Activated naive CD4-positive, alpha-beta T cell treated with anti-CD3 and anti-CD28 coated beads for 36 hours (primary cell): ENCODE measurements at regions not wholly inside any gene's neighbourhood (a gene's known extent, or its start where the extent isn't known, plus 50 kb on each side); places are given as distances from the start of the nearest gene placed in this dataset.
"Not testable (repeated sequence)": the region's sequence is repeated elsewhere in the genome, so short reads cannot be mapped to it uniquely, and the experiment has no call there.

Experiments
- CTCF ChIA-PET: fragments of 350-600 bp; sonication (Branson Sonifier 250); formaldehyde crosslinking; loops from one replicate; lab custom pipeline; 2021; ENCODE audit warnings: antibody characterized with exemption; lab: Charles Lee
- DNase-seq: peaks from one replicate; pipeline ENCODE4 v3.0.0-alpha.2; 2020
- H3K27ac Mint-ChIP-seq: one replicate; pipeline ENCODE4 v1.8.0; 2021; ENCODE audit warnings: mild to moderate bottlenecking, mixed read lengths
- H3K27me3 Mint-ChIP-seq: one replicate; pipeline ENCODE4 v1.8.0; 2021; ENCODE audit warnings: low read depth, mixed read lengths
- H3K36me3 Mint-ChIP-seq: one replicate; pipeline ENCODE4 v1.8.0; 2021; ENCODE audit warnings: low read depth, mixed read lengths
- H3K4me1 Mint-ChIP-seq: one replicate; pipeline ENCODE4 v1.8.0; 2021; ENCODE audit warnings: low read depth, mixed read lengths
- H3K4me3 Mint-ChIP-seq: one replicate; pipeline ENCODE4 v1.8.0; 2021; ENCODE audit warnings: mild to moderate bottlenecking, moderate library complexity, mixed read lengths
- H3K9me3 Mint-ChIP-seq: one replicate; pipeline ENCODE4 v1.8.0; 2021; ENCODE audit warnings: mixed read lengths
- intact Hi-C: fragments of 100-400 bp; cut with micrococcal nuclease; formaldehyde crosslinking; loops from one replicate; pipeline ENCODE4 v1.15.1; 2023

- CTCF ChIA-PET, result no interaction called here
- Mint-ChIP-seq H3K4me1 (no peaks in the 10 kb centered on the region), H3K27me3 (no peaks in the 10 kb centered on the region), H3K27ac (no peak overlapping the region), H3K9me3 (no peaks in the 10 kb centered on the region), H3K4me3 (no peak overlapping the region), H3K36me3 (no peaks in the 10 kb centered on the region)
- intact Hi-C loops, result no loop called here
- DNase-seq, result no peak
Observed at GRCh38 chr16:54985156-54985555, 54.5 kb downstream of the IRX5 start.

- DNase-seq, result no peak
- H3K4me3 Mint-ChIP-seq, result no peak overlapping the region
- intact Hi-C loops, result no loop called here
- CTCF ChIA-PET, result no interaction called here
- no peaks in the 10 kb centered on the region for H3K27me3 Mint-ChIP-seq
- no peak overlapping the region for H3K27ac Mint-ChIP-seq
- H3K36me3 Mint-ChIP-seq, result no peaks in the 10 kb centered on the region
- no peaks in the 10 kb centered on the region for H3K9me3 Mint-ChIP-seq
- no peaks in the 10 kb centered on the region for H3K4me1 Mint-ChIP-seq
Observed at GRCh38 chr16:54985668-54986067, 55.0 kb downstream of the IRX5 start.

- CTCF ChIA-PET, result no interaction called here
- Mint-ChIP-seq H3K4me1 (no peaks in the 10 kb centered on the region), H3K27me3 (no peaks in the 10 kb centered on the region), H3K27ac (no peak overlapping the region), H3K4me3 (no peak overlapping the region), H3K9me3 (no peaks in the 10 kb centered on the region), H3K36me3 (no peaks in the 10 kb centered on the region)
- intact Hi-C loops, result no loop called here
- no peak for DNase-seq
Observed at GRCh38 chr16:54986409-54986808, 55.7 kb downstream of the IRX5 start.

- no peaks in the 10 kb centered on the region for H3K4me1 Mint-ChIP-seq
- intact Hi-C loops, result no loop called here
Observed at GRCh38 chr16:54987081-54987480, 56.4 kb downstream of the IRX5 start.

GRCh38 chr16:54991525-54991924, 60.9 kb downstream of the IRX5 start:
- intact Hi-C loops, result no loop called here
- peaks cover 6% of the 10 kb centered on the region for H3K27me3 Mint-ChIP-seq
- H3K36me3 Mint-ChIP-seq, result no peaks in the 10 kb centered on the region
- H3K27ac Mint-ChIP-seq, result no peak overlapping the region
- no peaks in the 10 kb centered on the region for H3K9me3 Mint-ChIP-seq
- no peak for DNase-seq
- no peaks in the 10 kb centered on the region for H3K4me1 Mint-ChIP-seq
- CTCF ChIA-PET, result no interaction called here
- H3K4me3 Mint-ChIP-seq, result no peak overlapping the region

More at GRCh38 chr16:54987081-54987480, 56.4 kb downstream of the IRX5 start:
- Mint-ChIP-seq H3K4me3 (no peak overlapping the region), H3K27me3 (no peaks in the 10 kb centered on the region), H3K27ac (no peak overlapping the region), H3K9me3 (no peaks in the 10 kb centered on the region), H3K36me3 (no peaks in the 10 kb centered on the region)
- no peak for DNase-seq
- CTCF ChIA-PET, result no interaction called here

- intact Hi-C loops, H3K27ac Mint-ChIP-seq, H3K4me1 Mint-ChIP-seq, H3K4me3 Mint-ChIP-seq, H3K9me3 Mint-ChIP-seq, CTCF ChIA-PET, DNase-seq, H3K27me3 Mint-ChIP-seq, H3K36me3 Mint-ChIP-seq: not testable (repeated sequence)
Observed at GRCh38 chr16:54991946-54992345, 61.3 kb downstream of the IRX5 start.

- intact Hi-C loops, result no loop called here
- Mint-ChIP-seq H3K9me3 (no peaks in the 10 kb centered on the region), H3K4me3 (no peak overlapping the region), H3K27ac (no peak overlapping the region), H3K36me3 (no peaks in the 10 kb centered on the region), H3K4me1 (no peaks in the 10 kb centered on the region), H3K27me3 (peaks cover 9% of the 10 kb centered on the region)
- CTCF ChIA-PET, result no interaction called here
- DNase-seq, result no peak
Observed at GRCh38 chr16:54993106-54993895, 62.6 kb downstream of the IRX5 start.

- Mint-ChIP-seq H3K27me3 (peaks cover 16% of the 10 kb centered on the region), H3K4me1 (no peaks in the 10 kb centered on the region), H3K36me3 (no peaks in the 10 kb centered on the region), H3K9me3 (no peaks in the 10 kb centered on the region), H3K27ac (no peak overlapping the region), H3K4me3 (no peak overlapping the region)
- DNase-seq, result no peak
- intact Hi-C loops, result no loop called here
- CTCF ChIA-PET, result no interaction called here
Observed at GRCh38 chr16:54996186-54996585, 65.5 kb downstream of the IRX5 start.

GRCh38 chr16:54998834-54999233, 68.2 kb downstream of the IRX5 start:
- Mint-ChIP-seq H3K27ac (no peak overlapping the region), H3K27me3 (peaks cover 18% of the 10 kb centered on the region), H3K9me3 (no peaks in the 10 kb centered on the region), H3K4me3 (no peak overlapping the region), H3K4me1 (no peaks in the 10 kb centered on the region), H3K36me3 (no peaks in the 10 kb centered on the region)
- no peak for DNase-seq
- CTCF ChIA-PET, result no interaction called here
- intact Hi-C loops, result no loop called here

- no peak for DNase-seq
Observed at GRCh38 chr16:54999481-54999880, 68.8 kb downstream of the IRX5 start.

GRCh38 chr16:55000595-55000994, 69.9 kb downstream of the IRX5 start:
- intact Hi-C loops, result no loop called here
- Mint-ChIP-seq H3K27me3 (peaks cover 18% of the 10 kb centered on the region), H3K36me3 (no peaks in the 10 kb centered on the region), H3K27ac (no peak overlapping the region), H3K4me3 (no peak overlapping the region), H3K9me3 (no peaks in the 10 kb centered on the region), H3K4me1 (no peaks in the 10 kb centered on the region)
- no peak for DNase-seq
- CTCF ChIA-PET, result no interaction called here

More at GRCh38 chr16:54999481-54999880, 68.8 kb downstream of the IRX5 start:
- no peak overlapping the region for H3K27ac Mint-ChIP-seq
- H3K4me3 Mint-ChIP-seq, result no peak overlapping the region
- H3K27me3 Mint-ChIP-seq, result peaks cover 18% of the 10 kb centered on the region
- intact Hi-C loops, result no loop called here
- H3K4me1 Mint-ChIP-seq, result no peaks in the 10 kb centered on the region
- CTCF ChIA-PET, result no interaction called here
- H3K36me3 Mint-ChIP-seq, result no peaks in the 10 kb centered on the region
- no peaks in the 10 kb centered on the region for H3K9me3 Mint-ChIP-seq

GRCh38 chr16:55001931-55002330, 71.3 kb downstream of the IRX5 start:
- DNase-seq, result no peak
- H3K4me3 Mint-ChIP-seq, result no peak overlapping the region
- intact Hi-C loops, result no loop called here
- H3K36me3 Mint-ChIP-seq, result no peaks in the 10 kb centered on the region
- no peaks in the 10 kb centered on the region for H3K9me3 Mint-ChIP-seq
- no peaks in the 10 kb centered on the region for H3K4me1 Mint-ChIP-seq
- peaks cover 12% of the 10 kb centered on the region for H3K27me3 Mint-ChIP-seq
- CTCF ChIA-PET, result no interaction called here
- no peak overlapping the region for H3K27ac Mint-ChIP-seq

- intact Hi-C loops, result no loop called here
- CTCF ChIA-PET, result no interaction called here
- no peak overlapping the region for H3K4me3 Mint-ChIP-seq
Observed at GRCh38 chr16:55002419-55002818, 71.8 kb downstream of the IRX5 start.

More at GRCh38 chr16:55002419-55002818, 71.8 kb downstream of the IRX5 start:
- Mint-ChIP-seq H3K4me1 (no peaks in the 10 kb centered on the region), H3K27ac (no peak overlapping the region), H3K27me3 (peaks cover 12% of the 10 kb centered on the region), H3K36me3 (no peaks in the 10 kb centered on the region), H3K9me3 (no peaks in the 10 kb centered on the region)
- DNase-seq, result no peak
